GM12878 (cell line): ENCODE measurements at regions not wholly inside any gene's neighbourhood (a gene's known extent, or its start where the extent isn't known, plus 50 kb on each side); places are given as distances from the start of the nearest gene placed in this dataset.

Experiments used
- ATAC-seq: fragments of 200-7000 bp; cut with Tn5 transposase; 3 replicates; pipeline ENCODE4 v1.9.1; 2020; ENCODE audit warnings: mild to moderate bottlenecking, moderate library complexity
- BruUV-seq: library from RNA; stranded (reverse); fragments of 400-500 nt; replicated peaks from 2 replicates; lab custom pipeline; 2021; lab: Mats Ljungman, UMichigan
- CTCF ChIA-PET: fragments of 300-600 bp; sonication (Branson Sonifier 250); formaldehyde crosslinking; extraction: SDS; loops from one replicate; lab custom pipeline; 2021; ENCODE audit warnings: inconsistent platforms; lab: Yijun Ruan, JAX
- POLR2A ChIA-PET: fragments of 350-600 bp; formaldehyde crosslinking; extraction: SDS; loops from one replicate; lab custom pipeline; 2021; ENCODE audit warnings: inconsistent platforms; lab: Charles Lee
- RAD21 ChIA-PET: fragments of 300-600 bp; sonication (Branson Sonifier 250); formaldehyde crosslinking; loops from one replicate; lab custom pipeline; 2023; ENCODE audit warnings: antibody characterized with exemption; ENCODE audit not compliant: unreplicated experiment; lab: Charles Lee
- SMC1A ChIA-PET: fragments of 300-600 bp; sonication (Branson Sonifier 250); formaldehyde crosslinking; loops from one replicate; lab custom pipeline; 2023; ENCODE audit not compliant: unreplicated experiment, uncharacterized antibody; lab: Charles Lee
- DNase-seq: peaks from one replicate; pipeline ENCODE4 v3.0.0-alpha.2; 2011; ENCODE audit warnings: low read depth, low spot score
- FAIRE-seq: peaks from 3 replicates; lab custom pipeline; 2011; peaks lifted over from hg19 to GRCh38; lab: Jason Lieb, UNC
- H2AFZ ChIP-seq: 2 replicates; pipeline ENCODE4 v1.6.0; 2011; ENCODE audit warnings: low read depth, low read length, control low read depth; ENCODE audit not compliant: control insufficient read depth
- H3K27ac ChIP-seq: 2 replicates; pipeline ENCODE4 v1.5.1; 2011; ENCODE audit warnings: control low read depth; ENCODE audit not compliant: control insufficient read depth, insufficient read depth
- H3K27me3 ChIP-seq, 2 experiments: replicated peaks in 1 of 2; 2 replicates each; pipeline versions ENCODE4 v1.6.0 to v1.6.1; 2011; ENCODE audit warnings: low read length in 1 of 2; ENCODE audit not compliant: control insufficient read depth in 2 of 2, insufficient read depth in 2 of 2
- H3K36me3 ChIP-seq, 2 experiments: 2 replicates each; pipeline ENCODE4 v1.5.1; 2011; ENCODE audit warnings: low read length in 1 of 2; ENCODE audit not compliant: control insufficient read depth in 2 of 2, insufficient read depth in 2 of 2
- H3K4me1 ChIP-seq: 2 replicates; pipeline ENCODE4 v1.6.1; 2011; ENCODE audit warnings: mild to moderate bottlenecking, low read length, moderate library complexity, mixed read lengths; ENCODE audit not compliant: control insufficient read depth, insufficient read depth
- H3K4me2 ChIP-seq: 2 replicates; pipeline ENCODE4 v1.6.0; 2011; ENCODE audit warnings: control low read depth; ENCODE audit not compliant: control insufficient read depth, insufficient read depth
- H3K4me3 ChIP-seq: fragments of 200-600 bp; sonication (generic); 2 replicates; pipeline ENCODE4 v1.5.1; 2016
- H3K79me2 ChIP-seq: 2 replicates; pipeline ENCODE4 v1.6.0; 2011; ENCODE audit warnings: low read length; ENCODE audit not compliant: control insufficient read depth, insufficient read depth
- H3K9ac ChIP-seq: 2 replicates; pipeline ENCODE4 v1.8.0; 2011; ENCODE audit warnings: low read length, control low read depth, mixed read lengths; ENCODE audit not compliant: control insufficient read depth, insufficient read depth
- H3K9me3 ChIP-seq: replicated peaks from 3 replicates; pipeline ENCODE4 v1.5.1; 2011; ENCODE audit warnings: mild to moderate bottlenecking, low read length; ENCODE audit not compliant: control insufficient read depth, insufficient read depth
- H4K20me1 ChIP-seq: 2 replicates; pipeline ENCODE4 v1.6.0; 2011; ENCODE audit not compliant: control insufficient read depth, insufficient read depth
- ATF7 ChIP-seq: fragments of 450-650 bp; IDR thresholded peaks from 2 replicates; pipeline ENCODE4 v1.6.1; 2016; ENCODE audit warnings: low read depth, mild to moderate bottlenecking
- KDM1A ChIP-seq: fragments of 200-600 bp; sonication (generic); IDR thresholded peaks from 2 replicates; pipeline ENCODE4 v1.6.1; 2016; ENCODE audit warnings: borderline replicate concordance
- RCOR1 ChIP-seq: conservative IDR thresholded peaks from 2 replicates; pipeline ENCODE4 v1.6.1; 2012; ENCODE audit warnings: low read depth, low read length, improper control_type of control experiment
- STAT3 ChIP-seq: IDR thresholded peaks from 2 replicates; pipeline ENCODE4 v1.6.1; 2011; ENCODE audit warnings: low read depth, low read length, improper control_type of control experiment
- TAF1 ChIP-seq: IDR thresholded peaks from 2 replicates; pipeline ENCODE4 v1.6.1; 2011; ENCODE audit warnings: mild to moderate bottlenecking, low read depth, low read length, borderline replicate concordance
- ZNF217 ChIP-seq: fragments of 450-650 bp; IDR thresholded peaks from 2 replicates; pipeline ENCODE4 v1.6.1; 2017; ENCODE audit warnings: antibody characterized with exemption, mild to moderate bottlenecking
- ZNF274 ChIP-seq: IDR thresholded peaks from one replicate; pipeline ENCODE4 v1.8.0; 2011; ENCODE audit not compliant: insufficient read length, insufficient read depth
- ZNF622 ChIP-seq: fragments of 450-650 bp; IDR thresholded peaks from 2 replicates; pipeline ENCODE4 v1.6.1; 2017; ENCODE audit warnings: mild to moderate bottlenecking, inconsistent platforms
- WGBS: methylation state at CpG from one replicate; pipeline ENCODE4 v1.1.6; 2016; ENCODE audit warnings: low lambda C conversion rate; ENCODE audit not compliant: insufficient replicate concordance, insufficient coverage; ENCODE audit errors: missing lambda C conversion rate; 5-methylcytosine and 5-hydroxymethylcytosine counted together
- in situ Hi-C: fragments of 300-500 bp; cut with MboI; formaldehyde crosslinking; loops from 9 replicates; pipeline ENCODE4 v1.14.3; 2018; ENCODE audit warnings: mixed read lengths
- intact Hi-C: fragments of 100-400 bp; cut with micrococcal nuclease; formaldehyde crosslinking; loops from one replicate; pipeline ENCODE4 v1.14.2; 2022; ENCODE audit not compliant: unreplicated experiment
- TF ChIP-seq, protein P1 (sequence below): fragments of 450-650 bp; formaldehyde crosslinking; IDR thresholded peaks from 2 replicates; pipeline ENCODE4 v1.4.0; 2020; ENCODE audit warnings: mild to moderate bottlenecking, moderate library complexity
- TF ChIP-seq, protein P2 (sequence below): fragments of 450-650 bp; IDR thresholded peaks from 2 replicates; pipeline ENCODE4 v1.6.1; 2016; ENCODE audit warnings: mild to moderate bottlenecking

DNA sequence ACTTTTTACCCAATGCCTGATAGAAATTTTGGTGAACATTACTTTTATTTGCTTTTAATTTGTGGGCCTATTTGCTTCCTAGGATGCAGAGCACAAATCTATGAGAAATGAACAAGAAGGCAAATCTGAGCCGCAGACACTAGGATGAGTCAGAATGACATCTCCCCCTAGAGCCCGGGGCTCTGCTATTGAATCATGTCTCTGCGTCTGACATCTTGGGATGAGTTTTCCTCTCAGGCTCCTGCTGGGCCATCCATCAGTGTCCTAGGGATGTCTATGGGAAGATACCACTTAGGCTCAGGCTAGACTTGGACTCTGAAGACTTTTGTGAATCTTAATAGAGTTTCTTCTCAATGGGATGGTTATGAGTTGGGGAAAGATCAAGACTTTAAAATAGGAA, 157.3 kb upstream of the MTPN start:
- no peak for FAIRE-seq
- in situ Hi-C loops, result no loop called here
- no peak overlapping the region for H3K27ac ChIP-seq
- CTCF ChIA-PET, result interaction anchor here (1.0 to 2.5 kb wide), 2 partner anchors 19 to 144 kb away, joined by 4 to 8 read pairs; no protein-coding TSS in a partner anchor
- no peaks in the 10 kb centered on the region for H3K27me3 ChIP-seq
- H3K4me2 ChIP-seq, result no peak overlapping the region
- no peak overlapping the region for H2AFZ ChIP-seq
- no peak overlapping the region for H3K4me3 ChIP-seq
- H3K79me2 ChIP-seq, result no peaks in the 10 kb centered on the region
- 13% methylated on average over 3 of the region's 3 CpGs for WGBS
- TF ChIP-seq, protein P1, sequence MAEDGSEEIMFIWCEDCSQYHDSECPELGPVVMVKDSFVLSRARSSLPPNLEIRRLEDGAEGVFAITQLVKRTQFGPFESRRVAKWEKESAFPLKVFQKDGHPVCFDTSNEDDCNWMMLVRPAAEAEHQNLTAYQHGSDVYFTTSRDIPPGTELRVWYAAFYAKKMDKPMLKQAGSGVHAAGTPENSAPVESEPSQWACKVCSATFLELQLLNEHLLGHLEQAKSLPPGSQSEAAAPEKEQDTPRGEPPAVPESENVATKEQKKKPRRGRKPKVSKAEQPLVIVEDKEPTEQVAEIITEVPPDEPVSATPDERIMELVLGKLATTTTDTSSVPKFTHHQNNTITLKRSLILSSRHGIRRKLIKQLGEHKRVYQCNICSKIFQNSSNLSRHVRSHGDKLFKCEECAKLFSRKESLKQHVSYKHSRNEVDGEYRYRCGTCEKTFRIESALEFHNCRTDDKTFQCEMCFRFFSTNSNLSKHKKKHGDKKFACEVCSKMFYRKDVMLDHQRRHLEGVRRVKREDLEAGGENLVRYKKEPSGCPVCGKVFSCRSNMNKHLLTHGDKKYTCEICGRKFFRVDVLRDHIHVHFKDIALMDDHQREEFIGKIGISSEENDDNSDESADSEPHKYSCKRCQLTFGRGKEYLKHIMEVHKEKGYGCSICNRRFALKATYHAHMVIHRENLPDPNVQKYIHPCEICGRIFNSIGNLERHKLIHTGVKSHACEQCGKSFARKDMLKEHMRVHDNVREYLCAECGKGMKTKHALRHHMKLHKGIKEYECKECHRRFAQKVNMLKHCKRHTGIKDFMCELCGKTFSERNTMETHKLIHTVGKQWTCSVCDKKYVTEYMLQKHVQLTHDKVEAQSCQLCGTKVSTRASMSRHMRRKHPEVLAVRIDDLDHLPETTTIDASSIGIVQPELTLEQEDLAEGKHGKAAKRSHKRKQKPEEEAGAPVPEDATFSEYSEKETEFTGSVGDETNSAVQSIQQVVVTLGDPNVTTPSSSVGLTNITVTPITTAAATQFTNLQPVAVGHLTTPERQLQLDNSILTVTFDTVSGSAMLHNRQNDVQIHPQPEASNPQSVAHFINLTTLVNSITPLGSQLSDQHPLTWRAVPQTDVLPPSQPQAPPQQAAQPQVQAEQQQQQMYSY (CRISPR knock-in tag), result no peak
- TF ChIP-seq TAF1, result no peak
- TF ChIP-seq STAT3, result no peak
- TF ChIP-seq KDM1A, result no peak
- TF ChIP-seq ZNF622, result no peak
- no peak for TF ChIP-seq ATF7
- no peak for TF ChIP-seq ZNF217
- TF ChIP-seq, protein P2, sequence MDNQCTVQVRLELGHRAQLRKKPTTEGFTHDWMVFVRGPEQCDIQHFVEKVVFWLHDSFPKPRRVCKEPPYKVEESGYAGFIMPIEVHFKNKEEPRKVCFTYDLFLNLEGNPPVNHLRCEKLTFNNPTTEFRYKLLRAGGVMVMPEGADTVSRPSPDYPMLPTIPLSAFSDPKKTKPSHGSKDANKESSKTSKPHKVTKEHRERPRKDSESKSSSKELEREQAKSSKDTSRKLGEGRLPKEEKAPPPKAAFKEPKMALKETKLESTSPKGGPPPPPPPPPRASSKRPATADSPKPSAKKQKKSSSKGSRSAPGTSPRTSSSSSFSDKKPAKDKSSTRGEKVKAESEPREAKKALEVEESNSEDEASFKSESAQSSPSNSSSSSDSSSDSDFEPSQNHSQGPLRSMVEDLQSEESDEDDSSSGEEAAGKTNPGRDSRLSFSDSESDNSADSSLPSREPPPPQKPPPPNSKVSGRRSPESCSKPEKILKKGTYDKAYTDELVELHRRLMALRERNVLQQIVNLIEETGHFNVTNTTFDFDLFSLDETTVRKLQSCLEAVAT, result no peak
- no peak for TF ChIP-seq ZNF274
- TF ChIP-seq RCOR1, result no peak
- TF ChIP-seq, all 136 proteins: peak for 0
- DNase-seq (no peak), ATAC-seq (no peak)
- H3K9ac ChIP-seq, result no peak overlapping the region
- H3K9me3 ChIP-seq, result no peaks in the 10 kb centered on the region
- POLR2A ChIA-PET, result no interaction called here
- H3K4me1 ChIP-seq, result no peaks in the 10 kb centered on the region
- RAD21 ChIA-PET, result no interaction called here
- SMC1A ChIA-PET, result no interaction called here
- H4K20me1 ChIP-seq, result no peaks in the 10 kb centered on the region
- intact Hi-C loops, result no loop called here
- BruUV-seq, result no TSS peak
- H3K36me3 ChIP-seq, result no peaks in the 10 kb centered on the region
